Muscle of leg (tissue), 3 donors: ENCODE measurements at regions not wholly inside any gene's neighbourhood (a gene's known extent, or its start where the extent isn't known, plus 50 kb on each side); places are given as distances from the start of the nearest gene placed in this dataset.
A peak's percentile ranks its signal among the peaks of the same experiment; 100 is the strongest.

Experiments used
- DNase-seq: peaks from one replicate; pipeline ENCODE4 v3.0.0; 2013
- H3K27ac ChIP-seq: one replicate; pipeline ENCODE4 v1.5.1; 2013; ENCODE audit warnings: mild to moderate bottlenecking, low read length, control low read depth
- H3K27me3 ChIP-seq: one replicate; pipeline ENCODE4 v1.6.1; 2013; ENCODE audit warnings: low read length; ENCODE audit not compliant: control insufficient read depth, insufficient read depth
- H3K36me3 ChIP-seq: one replicate; pipeline ENCODE4 v1.6.1; 2013; ENCODE audit warnings: low read length; ENCODE audit not compliant: control insufficient read depth, insufficient read depth
- H3K4me1 ChIP-seq: one replicate; pipeline ENCODE4 v1.6.1; 2013; ENCODE audit warnings: low read length; ENCODE audit not compliant: control insufficient read depth, insufficient read depth
- H3K4me3 ChIP-seq: one replicate; pipeline ENCODE4 v1.5.1; 2013; ENCODE audit warnings: low read length, control low read depth
- H3K9me3 ChIP-seq: replicated peaks from 2 replicates; pipeline ENCODE4 v1.6.1; 2013; ENCODE audit warnings: low read depth, low read length; ENCODE audit not compliant: control insufficient read depth
- WGBS: methylation state at CpG from one replicate; pipeline ENCODE4 v1.1.5; 2013; ENCODE audit warnings: missing lambda C conversion rate; ENCODE audit not compliant: insufficient coverage; 5-methylcytosine and 5-hydroxymethylcytosine counted together

- no peak overlapping the region for H3K4me3 ChIP-seq
- H3K4me1 ChIP-seq: no peaks in the 10 kb centered on the region
- DNase-seq: peak; percentile 86
- WGBS: 100% methylated on average over 1 of the region's 12 CpGs
- H3K36me3 ChIP-seq: no peaks in the 10 kb centered on the region
- peak overlapping the region; percentile 80 for H3K27ac ChIP-seq
- no peaks in the 10 kb centered on the region for H3K9me3 ChIP-seq
- H3K27me3 ChIP-seq: peaks cover 3% of the 10 kb centered on the region
These were observed 88.7 kb upstream of the EPHB3 start for GRCh38 chr3:184472723-184473428.

DNA sequence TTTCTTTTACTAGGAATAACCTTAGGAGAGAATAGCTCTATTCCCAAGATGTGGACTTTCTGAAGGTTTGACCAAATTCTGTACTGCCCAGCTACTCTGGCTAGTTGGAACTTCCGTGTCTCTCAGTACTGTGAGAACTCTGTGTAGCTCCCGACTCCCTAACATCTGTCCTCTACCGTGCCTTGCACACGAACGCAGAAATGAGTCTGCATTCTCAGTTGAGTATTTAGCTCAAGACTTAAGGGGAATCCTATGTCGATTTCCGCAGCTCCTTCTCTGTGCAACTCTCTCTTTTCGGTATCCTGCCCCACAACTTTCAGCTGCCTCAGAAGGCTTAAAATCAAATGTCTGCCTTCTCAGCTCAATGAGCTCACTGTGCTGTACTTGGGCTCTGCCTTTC is 86.7 kb upstream of the EPHB3 start:
- Histone ChIP-seq H3K27ac (no peak overlapping the region), H3K4me1 (no peaks in the 10 kb centered on the region), H3K27me3 (peaks cover 3% of the 10 kb centered on the region), H3K4me3 (no peak overlapping the region), H3K9me3 (no peaks in the 10 kb centered on the region), H3K36me3 (no peaks in the 10 kb centered on the region)
- no peak for DNase-seq
- WGBS: 63% methylated on average over 8 of the region's 8 CpGs

GRCh38 chr3:184477940-184478339 is 83.6 kb upstream of the EPHB3 start:
- H3K27me3 ChIP-seq: peaks cover 6% of the 10 kb centered on the region
- no peaks in the 10 kb centered on the region for H3K9me3 ChIP-seq
- no peak for DNase-seq
- H3K36me3 ChIP-seq: no peaks in the 10 kb centered on the region
- H3K4me1 ChIP-seq: no peaks in the 10 kb centered on the region
- WGBS: no CpG with 5 or more reads among the region's 1 CpG
- H3K27ac ChIP-seq: no peak overlapping the region
- H3K4me3 ChIP-seq: no peak overlapping the region

GRCh38 chr3:184479426-184480126 is 82.0 kb upstream of the EPHB3 start:
- Histone ChIP-seq H3K27me3 (peaks cover 6% of the 10 kb centered on the region), H3K36me3 (no peaks in the 10 kb centered on the region), H3K4me1 (no peaks in the 10 kb centered on the region), H3K9me3 (no peaks in the 10 kb centered on the region), H3K4me3 (no peak overlapping the region), H3K27ac (no peak overlapping the region)
- peak; percentile 73 for DNase-seq
- WGBS: 48% methylated on average over 3 of the region's 8 CpGs

- WGBS: 76% methylated on average over 2 of the region's 2 CpGs
- Histone ChIP-seq H3K27me3 (peaks cover 3% of the 10 kb centered on the region), H3K4me1 (no peaks in the 10 kb centered on the region)
These were observed 80.8 kb upstream of the EPHB3 start for GRCh38 chr3:184480831-184481230.

GRCh38 chr3:184481984-184482671 is 79.5 kb upstream of the EPHB3 start:
- Histone ChIP-seq H3K27ac (no peak overlapping the region), H3K4me3 (no peak overlapping the region), H3K9me3 (no peaks in the 10 kb centered on the region), H3K4me1 (no peaks in the 10 kb centered on the region), H3K36me3 (no peaks in the 10 kb centered on the region), H3K27me3 (peaks cover 3% of the 10 kb centered on the region)
- WGBS: 36% methylated on average over 6 of the region's 7 CpGs
- DNase-seq: no peak

More at GRCh38 chr3:184480831-184481230, 80.8 kb upstream of the EPHB3 start:
- H3K36me3 ChIP-seq: no peaks in the 10 kb centered on the region
- H3K9me3 ChIP-seq: no peaks in the 10 kb centered on the region
- no peak overlapping the region for H3K4me3 ChIP-seq
- DNase-seq: no peak
- no peak overlapping the region for H3K27ac ChIP-seq

- no peaks in the 10 kb centered on the region for H3K36me3 ChIP-seq
- no peak overlapping the region for H3K27ac ChIP-seq
- peaks cover 20% of the 10 kb centered on the region for H3K27me3 ChIP-seq
- H3K4me3 ChIP-seq: no peak overlapping the region
- no CpG with 5 or more reads among the region's 2 CpGs for WGBS
- no peak for DNase-seq
- no peaks in the 10 kb centered on the region for H3K4me1 ChIP-seq
- H3K9me3 ChIP-seq: no peaks in the 10 kb centered on the region
These were observed 76.3 kb upstream of the EPHB3 start for GRCh38 chr3:184485241-184485640.

- Histone ChIP-seq H3K4me1 (no peaks in the 10 kb centered on the region), H3K36me3 (no peaks in the 10 kb centered on the region), H3K9me3 (no peaks in the 10 kb centered on the region), H3K4me3 (no peak overlapping the region), H3K27ac (no peak overlapping the region), H3K27me3 (peaks cover 23% of the 10 kb centered on the region)
- no peak for DNase-seq
- no CpG with 5 or more reads among the region's 3 CpGs for WGBS
These were observed 75.7 kb upstream of the EPHB3 start for GRCh38 chr3:184485906-184486305.

GRCh38 chr3:184486614-184487013 is 75.0 kb upstream of the EPHB3 start:
- Histone ChIP-seq H3K9me3 (no peaks in the 10 kb centered on the region), H3K4me1 (no peaks in the 10 kb centered on the region), H3K27me3 (peaks cover 30% of the 10 kb centered on the region), H3K27ac (no peak overlapping the region), H3K4me3 (no peak overlapping the region), H3K36me3 (no peaks in the 10 kb centered on the region)
- DNase-seq: no peak

DNA sequence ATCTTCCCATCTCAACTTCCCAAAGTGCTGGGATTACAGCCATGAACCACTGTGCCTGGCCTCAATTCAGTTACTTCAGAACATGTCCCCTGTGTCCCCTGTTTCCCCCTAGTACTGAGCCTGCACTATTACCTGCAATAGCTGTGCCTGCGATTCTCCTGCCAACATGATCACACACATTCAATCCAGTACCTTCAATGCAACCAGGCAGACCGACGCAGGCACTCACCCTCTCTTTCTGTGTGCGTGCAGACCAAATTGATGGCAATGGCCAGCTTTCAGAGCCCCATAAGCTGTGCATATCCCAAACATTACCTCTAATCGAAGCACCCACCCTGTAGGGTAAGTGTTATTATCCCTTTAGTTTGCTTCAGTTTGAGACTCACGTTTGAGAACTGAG is 73.0 kb upstream of the EPHB3 start:
- Histone ChIP-seq H3K27me3 (peaks cover 49% of the 10 kb centered on the region), H3K36me3 (no peaks in the 10 kb centered on the region), H3K4me3 (no peak overlapping the region), H3K4me1 (peaks cover 4% of the 10 kb centered on the region), H3K27ac (no peak overlapping the region), H3K9me3 (no peaks in the 10 kb centered on the region)
- 86% methylated on average over 1 of the region's 6 CpGs for WGBS
- DNase-seq: no peak
